GM12878 (cell line): ENCODE measurements at regions not wholly inside any gene's neighbourhood (a gene's known extent, or its start where the extent isn't known, plus 50 kb on each side); places are given as distances from the start of the nearest gene placed in this dataset.
A peak's percentile ranks its signal among the peaks of the same experiment; 100 is the strongest.

Experiments
- BCL11A ChIP-seq: IDR thresholded peaks from 2 replicates; pipeline ENCODE4 v1.6.1; 2011; ENCODE audit warnings: low read depth, low read length
- CTCF ChIP-seq, 3 experiments: IDR thresholded peaks in 2 of 3; conservative IDR thresholded peaks in 1 of 3; 2 replicates each; pipeline ENCODE4 v1.5.1; 2011; ENCODE audit warnings: low read depth in 3 of 3, low read length in 3 of 3, mild to moderate bottlenecking in 3 of 3, control low read depth in 2 of 3, moderate library complexity in 2 of 3, inconsistent platforms in 1 of 3, mixed read lengths in 1 of 3; ENCODE audit not compliant: control insufficient read depth in 2 of 3, insufficient read depth in 1 of 3; ENCODE audit errors: extremely low read depth in 1 of 3
- JUND ChIP-seq: IDR thresholded peaks from 2 replicates; pipeline ENCODE4 v1.6.1; 2012; ENCODE audit warnings: low read depth, mild to moderate bottlenecking, low read length, improper control_type of control experiment, moderate library complexity
- KLF5 ChIP-seq: fragments of 450-650 bp; IDR thresholded peaks from 2 replicates; pipeline ENCODE4 v1.6.1; 2014; ENCODE audit warnings: mild to moderate bottlenecking; ENCODE audit not compliant: partially characterized antibody
- MYC ChIP-seq: IDR thresholded peaks from 2 replicates; pipeline ENCODE4 v1.6.1; 2011; ENCODE audit warnings: mild to moderate bottlenecking, low read length, moderate library complexity, inconsistent platforms; ENCODE audit not compliant: insufficient read depth, insufficient replicate concordance, insufficient read length, severe bottlenecking
- POLR2AphosphoS2 ChIP-seq: IDR thresholded peaks from 2 replicates; pipeline ENCODE4 v1.6.1; 2011; ENCODE audit warnings: low read depth, mild to moderate bottlenecking, low read length, improper control_type of control experiment, moderate library complexity
- ZNF384 ChIP-seq: IDR thresholded peaks from 2 replicates; pipeline ENCODE4 v1.6.1; 2012; ENCODE audit warnings: low read depth, mild to moderate bottlenecking, low read length, improper control_type of control experiment, borderline replicate concordance

DNA sequence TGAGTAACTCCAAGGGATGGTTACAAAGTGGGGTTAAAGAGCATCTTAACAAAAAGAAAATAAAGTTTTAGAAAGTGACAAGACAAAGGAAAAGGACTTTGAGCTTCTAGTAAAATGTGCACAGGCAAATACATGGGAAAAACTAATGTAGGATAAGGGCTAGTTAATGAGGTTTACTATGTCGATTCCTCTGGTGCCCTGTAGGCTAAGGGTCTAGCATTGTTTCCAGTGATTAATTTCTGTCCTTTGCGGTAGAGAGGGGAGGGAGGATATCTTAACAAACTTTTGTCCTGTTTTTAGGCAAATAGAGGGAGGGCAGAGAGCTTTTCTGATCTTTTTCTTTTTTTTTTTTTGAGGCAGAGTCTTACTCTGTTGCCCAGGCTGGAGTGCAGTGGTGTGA, 96.6 kb upstream of the SIAH1 start:
- TF ChIP-seq POLR2AphosphoS2, result no peak
- TF ChIP-seq ZNF384, result no peak
- no peak for TF ChIP-seq KLF5
- no peak for TF ChIP-seq BCL11A
- TF ChIP-seq JUND, result no peak
- TF ChIP-seq CTCF (IDR thresholded peaks at IDR 0.05 in 2 of 3, conservative IDR thresholded peaks at IDR 0.05 in 1 of 3; ENCODE audit: control insufficient read depth in 2 of 3, extremely low read depth in 1 of 3, insufficient read depth in 1 of 3, low read depth in 3 of 3, low read length in 3 of 3), result 0 out of 6 replicates have a peak, but pooled peaks of 1 of the 3 experiments have one; percentile 2
- TF ChIP-seq MYC, result no peak
